ENCODE measurements at regions not wholly inside any gene's neighbourhood (a gene's known extent, or its start where the extent isn't known, plus 50 kb on each side); places are given as distances from the start of the nearest gene placed in this dataset.

- no peak for TF ChIP-seq CTCF (IDR thresholded peaks at IDR 0.05; ENCODE audit: extremely low read depth, insufficient read depth, missing control alignments)
- in situ Hi-C loops (cut with MboI; ENCODE audit: low pct_unique_long_range_greater_than_20kb, low sequenced_read_pairs, unreplicated experiment), result no loop called here
- DNase-seq (ENCODE audit: low spot score), result no peak
These were observed 1010.0 kb upstream of the CELF4 start for GRCh38 chr18:38575648-38576047.

GRCh38 chr18:38575023-38575422 is 1009.4 kb upstream of the CELF4 start:
- in situ Hi-C loops (cut with MboI; ENCODE audit: low pct_unique_long_range_greater_than_20kb, low sequenced_read_pairs, unreplicated experiment), result no loop called here
- DNase-seq (ENCODE audit: low spot score), result no peak
- TF ChIP-seq CTCF (IDR thresholded peaks at IDR 0.05; ENCODE audit: extremely low read depth, insufficient read depth, missing control alignments), result no peak

GRCh38 chr18:38572554-38573111 is 1007.0 kb upstream of the CELF4 start:
- in situ Hi-C loops (cut with MboI; ENCODE audit: low pct_unique_long_range_greater_than_20kb, low sequenced_read_pairs, unreplicated experiment), result no loop called here
- DNase-seq (ENCODE audit: low spot score), result no peak
- no peak for TF ChIP-seq CTCF (IDR thresholded peaks at IDR 0.05; ENCODE audit: extremely low read depth, insufficient read depth, missing control alignments)

GRCh38 chr18:38571651-38572050 is 1006.1 kb upstream of the CELF4 start:
- in situ Hi-C loops (cut with MboI; ENCODE audit: low pct_unique_long_range_greater_than_20kb, low sequenced_read_pairs, unreplicated experiment), result no loop called here
- TF ChIP-seq CTCF (IDR thresholded peaks at IDR 0.05; ENCODE audit: extremely low read depth, insufficient read depth, missing control alignments), result no peak
- DNase-seq (ENCODE audit: low spot score), result no peak

GRCh38 chr18:38565513-38565912 is 999.9 kb upstream of the CELF4 start:
- no peak for DNase-seq (ENCODE audit: low spot score)
- in situ Hi-C loops (cut with MboI; ENCODE audit: low pct_unique_long_range_greater_than_20kb, low sequenced_read_pairs, unreplicated experiment), result no loop called here

GRCh38 chr18:38563396-38563980 is 997.9 kb upstream of the CELF4 start:
- in situ Hi-C loops (cut with MboI; ENCODE audit: low pct_unique_long_range_greater_than_20kb, low sequenced_read_pairs, unreplicated experiment), result no loop called here
- DNase-seq (ENCODE audit: low spot score), result no peak
- no peak for TF ChIP-seq CTCF (IDR thresholded peaks at IDR 0.05; ENCODE audit: extremely low read depth, insufficient read depth, missing control alignments)

More at GRCh38 chr18:38565513-38565912, 999.9 kb upstream of the CELF4 start:
- TF ChIP-seq CTCF (IDR thresholded peaks at IDR 0.05; ENCODE audit: extremely low read depth, insufficient read depth, missing control alignments), result no peak
